NT2/D1 (cell line): ENCODE measurements at regions not wholly inside any gene's neighbourhood (a gene's known extent, or its start where the extent isn't known, plus 50 kb on each side); places are given as distances from the start of the nearest gene placed in this dataset.

Source experiments
- DNase-seq: peaks from one replicate; pipeline ENCODE4 v3.0.0-alpha.2; 2011; ENCODE audit warnings: low read depth, low spot score
- H3K27me3 ChIP-seq: 2 replicates; pipeline ENCODE4 v1.6.0; 2011; ENCODE audit warnings: mild to moderate bottlenecking; ENCODE audit not compliant: insufficient read length, insufficient read depth
- H3K36me3 ChIP-seq: 2 replicates; pipeline ENCODE4 v1.6.1; 2011; ENCODE audit warnings: mild to moderate bottlenecking, low read length, mixed read lengths; ENCODE audit not compliant: insufficient read depth, insufficient read length
- H3K4me1 ChIP-seq: 2 replicates; pipeline ENCODE4 v1.5.1; 2011; ENCODE audit not compliant: insufficient read depth, insufficient read length
- H3K4me3 ChIP-seq: 2 replicates; pipeline ENCODE4 v1.5.1; 2011; ENCODE audit warnings: low read depth; ENCODE audit not compliant: insufficient read length
- H3K9ac ChIP-seq: 2 replicates; pipeline ENCODE4 v1.6.0; 2011; ENCODE audit warnings: low read depth; ENCODE audit not compliant: insufficient read length
- H3K9me3 ChIP-seq: 2 replicates; pipeline ENCODE4 v1.5.1; 2011; ENCODE audit warnings: mild to moderate bottlenecking, low read length; ENCODE audit not compliant: insufficient read depth
- SUZ12 ChIP-seq: IDR thresholded peaks from 2 replicates; pipeline ENCODE4 v1.6.1; 2011; ENCODE audit not compliant: insufficient read length, insufficient read depth; ENCODE audit errors: extremely low read depth
- YY1 ChIP-seq: IDR thresholded peaks from 2 replicates; pipeline ENCODE4 v1.6.1; 2011; ENCODE audit not compliant: insufficient read length, insufficient read depth
- ZNF274 ChIP-seq: IDR thresholded peaks from 2 replicates; pipeline ENCODE4 v1.6.1; 2011; ENCODE audit warnings: mild to moderate bottlenecking, low read depth, low read length

DNA sequence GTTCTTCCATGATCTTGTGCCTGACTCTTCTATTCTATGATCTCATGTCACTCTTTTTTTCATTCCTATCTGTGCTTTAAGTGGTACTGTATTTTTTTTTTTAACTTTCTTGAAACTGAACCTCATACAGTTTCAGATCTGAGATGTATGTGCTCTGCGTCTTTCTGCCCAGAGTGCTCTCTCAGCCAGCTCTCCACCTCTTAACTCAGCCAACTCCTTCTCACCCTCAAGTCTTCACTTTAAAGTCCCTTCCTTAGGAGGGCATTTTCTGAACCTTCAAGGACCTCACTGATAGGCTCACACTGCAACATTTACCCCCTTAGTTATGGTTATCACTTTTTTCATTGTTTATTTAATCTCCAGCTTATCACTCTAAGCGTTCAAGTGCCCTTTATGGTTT lies 158.7 kb downstream of the IRS2 start:
- H3K36me3 ChIP-seq, result no peaks in the 10 kb centered on the region
- H3K9ac ChIP-seq, result no peak overlapping the region
- DNase-seq, result no peak
- no peaks in the 10 kb centered on the region for H3K9me3 ChIP-seq
- H3K4me1 ChIP-seq, result no peaks in the 10 kb centered on the region
- TF ChIP-seq ZNF274, result no peak
- no peak for TF ChIP-seq YY1
- no peak for TF ChIP-seq SUZ12
- H3K27me3 ChIP-seq, result no peaks in the 10 kb centered on the region
- H3K4me3 ChIP-seq, result no peak overlapping the region

GRCh38 chr13:109626386-109627171 lies 159.8 kb downstream of the IRS2 start:
- Histone ChIP-seq H3K4me3 (no peak overlapping the region), H3K9ac (no peak overlapping the region), H3K27me3 (no peaks in the 10 kb centered on the region), H3K4me1 (no peaks in the 10 kb centered on the region), H3K36me3 (no peaks in the 10 kb centered on the region), H3K9me3 (no peaks in the 10 kb centered on the region)
- no peak for TF ChIP-seq SUZ12
- no peak for TF ChIP-seq ZNF274
- TF ChIP-seq YY1, result no peak
- no peak for DNase-seq

DNA sequence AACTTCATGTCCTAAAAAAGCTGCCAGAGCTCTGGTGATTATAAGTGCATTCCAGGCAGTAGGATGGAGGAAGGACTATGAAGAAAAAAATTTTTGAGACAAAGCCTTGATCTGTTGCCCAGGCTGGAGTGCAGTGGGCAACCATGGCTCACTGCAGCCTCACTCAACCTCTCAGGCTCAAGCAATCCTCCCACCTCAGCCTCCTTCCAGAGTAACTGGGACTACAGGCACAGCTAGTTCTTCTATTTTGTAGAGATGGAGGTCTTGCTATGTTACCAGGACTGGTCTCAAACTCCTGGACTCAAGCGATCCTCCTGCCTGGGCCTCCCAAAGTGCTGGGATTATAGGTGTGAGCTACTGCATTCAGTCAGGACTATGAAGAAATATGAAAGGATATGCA lies 161.2 kb downstream of the IRS2 start:
- H3K9ac ChIP-seq, result no peak overlapping the region
- no peak for DNase-seq
- H3K4me1 ChIP-seq, result no peaks in the 10 kb centered on the region
- no peaks in the 10 kb centered on the region for H3K9me3 ChIP-seq
- H3K4me3 ChIP-seq, result no peak overlapping the region
- TF ChIP-seq ZNF274, result no peak
- TF ChIP-seq YY1, result no peak
- no peak for TF ChIP-seq SUZ12
- no peaks in the 10 kb centered on the region for H3K27me3 ChIP-seq
- no peaks in the 10 kb centered on the region for H3K36me3 ChIP-seq

GRCh38 chr13:109622006-109622405 lies 164.4 kb downstream of the IRS2 start:
- Histone ChIP-seq H3K9me3 (no peaks in the 10 kb centered on the region), H3K9ac (no peak overlapping the region), H3K4me1 (no peaks in the 10 kb centered on the region), H3K27me3 (no peaks in the 10 kb centered on the region), H3K4me3 (no peak overlapping the region), H3K36me3 (no peaks in the 10 kb centered on the region)
- DNase-seq, result no peak
- TF ChIP-seq YY1 (no peak), ZNF274 (no peak), SUZ12 (no peak)

- H3K27me3 ChIP-seq, result no peaks in the 10 kb centered on the region
- no peak for DNase-seq
Measured at GRCh38 chr13:109615721-109616420, 170.5 kb downstream of the IRS2 start.

GRCh38 chr13:109611912-109612691 lies 174.3 kb downstream of the IRS2 start:
- no peak for DNase-seq
- no peak overlapping the region for H3K4me3 ChIP-seq
- H3K27me3 ChIP-seq, result no peaks in the 10 kb centered on the region
- TF ChIP-seq SUZ12 (no peak), ZNF274 (no peak), YY1 (no peak)
- no peaks in the 10 kb centered on the region for H3K9me3 ChIP-seq
- H3K36me3 ChIP-seq, result no peaks in the 10 kb centered on the region
- no peak overlapping the region for H3K9ac ChIP-seq
- no peaks in the 10 kb centered on the region for H3K4me1 ChIP-seq

More at GRCh38 chr13:109615721-109616420, 170.5 kb downstream of the IRS2 start:
- Histone ChIP-seq H3K9ac (no peak overlapping the region), H3K36me3 (no peaks in the 10 kb centered on the region), H3K9me3 (no peaks in the 10 kb centered on the region), H3K4me3 (no peak overlapping the region), H3K4me1 (no peaks in the 10 kb centered on the region)
- TF ChIP-seq SUZ12 (no peak), YY1 (no peak), ZNF274 (no peak)
